SJSA1 (cell line): ENCODE measurements at regions not wholly inside any gene's neighbourhood (a gene's known extent, or its start where the extent isn't known, plus 50 kb on each side); places are given as distances from the start of the nearest gene placed in this dataset.
A peak's percentile ranks its signal among the peaks of the same experiment; 100 is the strongest.

ENCODE experiments used
- DNase-seq, 2 experiments: peaks; one replicate each; pipeline ENCODE4 v3.0.0-alpha.2; 2015 to 2020; ENCODE audit warnings: low spot score in 2 of 2, low read depth in 1 of 2
- H3K27ac ChIP-seq: fragments of 250-450 bp; sonication (Bioruptor Pico); 2 replicates; pipeline ENCODE4 v1.5.1; 2020; ENCODE audit warnings: mild to moderate bottlenecking, moderate library complexity
- H3K27me3 ChIP-seq: fragments of 250-450 bp; sonication (Bioruptor Pico); replicated peaks from 2 replicates; pipeline ENCODE4 v1.5.1; 2020; ENCODE audit warnings: mild to moderate bottlenecking, moderate library complexity
- H3K36me3 ChIP-seq: fragments of 250-450 bp; sonication (Bioruptor Pico); 2 replicates; pipeline ENCODE4 v1.5.1; 2020; ENCODE audit warnings: mild to moderate bottlenecking
- H3K4me1 ChIP-seq: fragments of 250-450 bp; sonication (Bioruptor Pico); replicated peaks from 2 replicates; pipeline ENCODE4 v1.6.1; 2021; ENCODE audit warnings: mild to moderate bottlenecking
- H3K4me3 ChIP-seq: fragments of 250-450 bp; sonication (Bioruptor Pico); 2 replicates; pipeline ENCODE4 v1.5.1; 2020; ENCODE audit warnings: mild to moderate bottlenecking
- H3K9me3 ChIP-seq: fragments of 250-450 bp; sonication (Bioruptor Pico); replicated peaks from 2 replicates; pipeline ENCODE4 v1.5.1; 2020; ENCODE audit warnings: mild to moderate bottlenecking

DNA sequence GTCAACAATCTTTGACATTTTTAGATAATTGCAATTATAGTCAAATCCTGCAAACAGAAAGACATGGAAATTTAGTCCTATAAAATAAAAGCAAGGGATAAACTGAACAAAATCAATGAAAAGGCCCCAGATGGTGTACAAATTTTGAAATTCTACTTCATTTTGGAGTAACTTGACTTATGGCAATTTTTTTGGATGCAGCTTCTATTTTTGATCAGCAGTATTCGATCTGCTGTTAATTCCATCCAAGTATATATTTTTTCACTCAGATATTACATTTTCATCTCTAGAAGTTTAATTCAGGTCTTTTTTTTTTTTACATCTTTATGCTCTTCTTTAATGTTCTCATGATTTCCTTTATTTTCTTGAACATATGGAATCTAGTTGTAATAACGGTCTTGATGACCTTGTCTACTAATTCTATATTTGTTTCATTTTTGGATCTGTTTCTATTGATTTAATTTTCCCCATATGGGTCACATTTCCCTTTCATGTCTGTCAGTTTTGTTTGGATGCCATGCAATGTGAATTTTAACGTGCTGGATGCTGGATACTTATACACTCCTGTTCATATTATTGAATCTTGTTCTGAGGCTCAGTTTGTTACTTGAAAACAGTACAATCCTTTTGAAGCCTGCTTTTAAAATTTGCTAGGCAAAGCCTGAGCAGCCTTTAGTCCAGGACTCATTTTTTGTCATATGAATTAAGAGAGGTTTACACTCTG is 164.3 kb upstream of the FAM3C start:
- Histone ChIP-seq H3K27me3 (no peaks in the 10 kb centered on the region), H3K9me3 (no peaks in the 10 kb centered on the region), H3K4me3 (no peak overlapping the region), H3K36me3 (no peaks in the 10 kb centered on the region), H3K27ac (no peak overlapping the region), H3K4me1 (peaks cover 7% of the 10 kb centered on the region; the same call in 1 of the 2 replicates)
- DNase-seq, result no peak

GRCh38 chr7:121558288-121558687 is 162.2 kb upstream of the FAM3C start:
- no peaks in the 10 kb centered on the region for H3K27me3 ChIP-seq
- H3K9me3 ChIP-seq, result no peaks in the 10 kb centered on the region
- no peaks in the 10 kb centered on the region for H3K36me3 ChIP-seq
- peaks cover 7% of the 10 kb centered on the region; the same call in 1 of the 2 replicates for H3K4me1 ChIP-seq
- DNase-seq, result no peak
- H3K4me3 ChIP-seq, result no peak overlapping the region
- H3K27ac ChIP-seq, result no peak overlapping the region

- no peaks in the 10 kb centered on the region for H3K9me3 ChIP-seq
- H3K4me3 ChIP-seq, result no peak overlapping the region
- H3K27me3 ChIP-seq, result no peaks in the 10 kb centered on the region
- H3K36me3 ChIP-seq, result no peaks in the 10 kb centered on the region
- no peak for DNase-seq
- H3K4me1 ChIP-seq, result peaks cover 6% of the 10 kb centered on the region; the same call in 1 of the 2 replicates
- no peak overlapping the region for H3K27ac ChIP-seq
Observed at GRCh38 chr7:121557034-121557892, 161.2 kb upstream of the FAM3C start.

DNA sequence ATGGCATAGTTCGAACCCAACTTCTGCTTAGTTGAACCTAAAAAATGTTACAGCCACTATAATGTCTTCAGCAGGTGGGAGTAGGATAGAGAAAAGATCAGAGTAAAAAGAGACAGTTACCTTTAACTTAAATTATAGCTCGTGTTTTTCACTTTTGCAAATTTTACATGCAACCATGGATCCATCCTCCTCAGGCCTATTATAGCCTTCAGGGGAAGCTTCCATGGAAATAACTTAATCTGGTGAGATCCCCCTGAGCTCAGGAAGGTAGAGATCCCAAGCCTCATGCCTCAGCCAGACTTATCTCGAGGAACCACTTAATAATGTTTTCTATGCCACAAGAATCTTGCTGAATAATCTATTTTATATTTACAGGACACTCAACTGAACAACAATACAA is 159.4 kb upstream of the FAM3C start:
- no peaks in the 10 kb centered on the region for H3K36me3 ChIP-seq
- no peaks in the 10 kb centered on the region for H3K9me3 ChIP-seq
- no peak overlapping the region for H3K4me3 ChIP-seq
- H3K27me3 ChIP-seq, result no peaks in the 10 kb centered on the region
- H3K4me1 ChIP-seq, result peaks cover 4% of the 10 kb centered on the region; the same call in 1 of the 2 replicates
- H3K27ac ChIP-seq, result no peak overlapping the region
- no peak for DNase-seq

- Histone ChIP-seq H3K36me3 (no peaks in the 10 kb centered on the region), H3K4me3 (no peak overlapping the region), H3K4me1 (peaks cover 32% of the 10 kb centered on the region), H3K27ac (no peak overlapping the region), H3K27me3 (no peaks in the 10 kb centered on the region), H3K9me3 (0 out of 2 replicates have a peak, but pooled peaks cover 7% of the 10 kb centered on the region)
- DNase-seq, result peak in 1 of 2 experiments; percentile 52
Observed at GRCh38 chr7:121547544-121548092, 151.5 kb upstream of the FAM3C start.

DNA sequence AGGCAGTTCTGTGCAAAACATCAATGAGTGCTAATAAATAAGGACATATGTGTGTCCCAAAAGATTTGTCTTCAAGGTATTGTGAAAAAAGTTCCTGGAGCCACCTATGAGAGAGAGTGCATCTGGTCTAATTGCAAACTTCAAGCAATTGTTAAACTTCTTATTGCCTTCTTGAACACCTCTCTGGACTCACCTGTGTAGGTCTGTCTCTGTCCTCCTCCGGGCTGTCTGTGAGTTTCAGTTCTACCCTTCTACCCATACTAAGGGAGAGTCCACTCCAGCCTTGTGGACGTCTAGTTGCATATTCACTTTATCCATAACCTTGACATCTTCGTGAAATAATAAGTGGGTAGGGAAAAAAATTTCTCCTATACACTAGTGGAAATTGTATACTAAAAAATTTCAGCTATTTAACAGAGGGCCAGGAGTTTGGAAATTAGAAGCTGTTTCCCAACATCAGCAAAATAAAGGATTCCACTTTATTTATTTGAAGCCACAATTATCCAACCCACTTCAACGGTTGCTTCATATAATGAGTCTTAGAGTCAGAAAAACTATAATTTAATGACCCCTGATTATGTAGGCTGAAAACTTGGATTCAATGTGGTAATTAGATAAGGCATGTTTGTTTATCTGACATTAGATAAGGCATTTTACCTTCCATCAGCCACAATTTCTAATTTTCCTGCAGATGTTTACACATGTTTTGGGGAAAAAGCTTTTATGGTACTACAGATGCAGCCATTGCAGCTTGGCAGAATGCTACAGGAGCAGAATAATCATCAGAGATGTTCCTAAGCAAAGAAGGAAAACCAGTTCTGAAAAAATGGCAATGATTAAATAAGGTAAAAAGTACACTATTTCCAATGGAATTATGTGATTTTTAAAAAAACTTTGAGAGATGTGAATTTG is 150.8 kb upstream of the FAM3C start:
- DNase-seq, result peak in 1 of 2 experiments; percentile 37
- H3K36me3 ChIP-seq, result no peaks in the 10 kb centered on the region
- H3K27ac ChIP-seq, result no peak overlapping the region
- no peaks in the 10 kb centered on the region for H3K27me3 ChIP-seq
- H3K4me1 ChIP-seq, result peaks cover 32% of the 10 kb centered on the region
- H3K4me3 ChIP-seq, result no peak overlapping the region
- 0 out of 2 replicates have a peak, but pooled peaks cover 7% of the 10 kb centered on the region for H3K9me3 ChIP-seq

GRCh38 chr7:121545418-121545817 is 149.3 kb upstream of the FAM3C start:
- peaks cover 32% of the 10 kb centered on the region for H3K4me1 ChIP-seq
- H3K27me3 ChIP-seq, result no peaks in the 10 kb centered on the region
- DNase-seq, result no peak
- H3K27ac ChIP-seq, result peak overlapping the region; percentile 60
- no peak overlapping the region for H3K4me3 ChIP-seq
- 0 out of 2 replicates have a peak, but pooled peaks cover 7% of the 10 kb centered on the region for H3K9me3 ChIP-seq
- no peaks in the 10 kb centered on the region for H3K36me3 ChIP-seq

- peak; percentile 55 to 91 for DNase-seq
- H3K27ac ChIP-seq, result peak overlapping the region; percentile 60
Observed at GRCh38 chr7:121544726-121545125, 148.6 kb upstream of the FAM3C start.

DNA sequence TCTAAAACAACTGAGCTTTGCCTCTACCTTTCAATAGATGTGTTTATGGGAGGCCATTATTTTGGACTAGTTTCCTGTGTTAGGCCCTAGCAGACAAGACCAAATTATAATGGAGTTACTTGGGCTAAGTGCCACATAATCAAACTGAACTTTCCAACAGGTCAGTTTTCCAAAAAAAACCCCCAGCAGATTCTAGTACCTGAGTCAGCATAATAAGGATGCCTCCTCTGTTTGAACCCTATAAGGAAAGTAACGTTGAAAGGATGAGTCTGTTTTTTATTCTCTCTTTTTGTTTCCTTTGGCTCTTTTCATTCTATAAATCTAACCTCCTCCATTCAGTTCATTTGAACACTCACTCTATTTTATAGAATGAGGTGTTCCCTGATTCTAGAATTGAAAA is 148.1 kb upstream of the FAM3C start:
- Histone ChIP-seq H3K4me1 (peaks cover 32% of the 10 kb centered on the region), H3K36me3 (no peaks in the 10 kb centered on the region), H3K27ac (peak overlapping the region; percentile 60), H3K9me3 (0 out of 2 replicates have a peak, but pooled peaks cover 7% of the 10 kb centered on the region), H3K27me3 (no peaks in the 10 kb centered on the region), H3K4me3 (no peak overlapping the region)
- DNase-seq, result no peak

More at GRCh38 chr7:121544726-121545125, 148.6 kb upstream of the FAM3C start:
- H3K4me3 ChIP-seq, result no peak overlapping the region
- H3K9me3 ChIP-seq, result 0 out of 2 replicates have a peak, but pooled peaks cover 7% of the 10 kb centered on the region
- H3K4me1 ChIP-seq, result peaks cover 32% of the 10 kb centered on the region
- H3K27me3 ChIP-seq, result no peaks in the 10 kb centered on the region
- no peaks in the 10 kb centered on the region for H3K36me3 ChIP-seq

- no peak for DNase-seq
- no peak overlapping the region for H3K4me3 ChIP-seq
- H3K27me3 ChIP-seq, result no peaks in the 10 kb centered on the region
- no peak overlapping the region for H3K27ac ChIP-seq
- peaks cover 35% of the 10 kb centered on the region for H3K4me1 ChIP-seq
- H3K9me3 ChIP-seq, result 0 out of 2 replicates have a peak, but pooled peaks cover 7% of the 10 kb centered on the region
- no peaks in the 10 kb centered on the region for H3K36me3 ChIP-seq
Observed at GRCh38 chr7:121541457-121541856, 145.3 kb upstream of the FAM3C start.

GRCh38 chr7:121540138-121540537 is 144.0 kb upstream of the FAM3C start:
- H3K4me3 ChIP-seq, result no peak overlapping the region
- peaks cover 32% of the 10 kb centered on the region for H3K4me1 ChIP-seq
- no peak overlapping the region for H3K27ac ChIP-seq
- DNase-seq, result no peak
- 0 out of 2 replicates have a peak, but pooled peaks cover 1% of the 10 kb centered on the region for H3K9me3 ChIP-seq
- no peaks in the 10 kb centered on the region for H3K27me3 ChIP-seq
- H3K36me3 ChIP-seq, result no peaks in the 10 kb centered on the region

- H3K4me3 ChIP-seq, result no peak overlapping the region
- H3K27ac ChIP-seq, result no peak overlapping the region
- H3K4me1 ChIP-seq, result peaks cover 15% of the 10 kb centered on the region
- no peaks in the 10 kb centered on the region for H3K9me3 ChIP-seq
- no peaks in the 10 kb centered on the region for H3K36me3 ChIP-seq
- DNase-seq, result no peak
- no peaks in the 10 kb centered on the region for H3K27me3 ChIP-seq
Observed at GRCh38 chr7:121537031-121537430, 140.9 kb upstream of the FAM3C start.
